ENCODE measurements at regions not wholly inside any gene's neighbourhood (a gene's known extent, or its start where the extent isn't known, plus 50 kb on each side); places are given as distances from the start of the nearest gene placed in this dataset.
"Not testable (repeated sequence)": the region's sequence is repeated elsewhere in the genome, so short reads cannot be mapped to it uniquely, and the experiment has no call there.

DNA sequence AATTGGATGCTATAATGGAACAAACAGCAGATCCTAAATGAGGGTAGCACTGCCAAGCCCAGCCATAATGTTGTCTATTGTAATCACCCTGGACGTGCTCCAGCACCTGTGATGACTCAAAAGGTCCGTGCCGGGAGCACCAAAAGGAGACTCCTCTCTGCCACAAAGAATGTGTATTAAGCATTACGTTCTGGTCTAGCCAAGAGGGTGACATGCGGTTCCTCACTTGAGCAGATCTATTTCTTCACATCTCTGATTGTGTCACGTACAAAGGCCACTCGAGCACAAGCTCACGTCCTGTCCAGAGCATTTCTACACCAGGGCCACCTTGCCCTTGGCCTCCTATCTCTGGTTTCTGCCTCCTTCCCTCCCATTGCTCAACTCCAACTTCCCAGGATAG, 219.9 kb upstream of the IRS2 start:
- no peak for DNase-seq

DNA sequence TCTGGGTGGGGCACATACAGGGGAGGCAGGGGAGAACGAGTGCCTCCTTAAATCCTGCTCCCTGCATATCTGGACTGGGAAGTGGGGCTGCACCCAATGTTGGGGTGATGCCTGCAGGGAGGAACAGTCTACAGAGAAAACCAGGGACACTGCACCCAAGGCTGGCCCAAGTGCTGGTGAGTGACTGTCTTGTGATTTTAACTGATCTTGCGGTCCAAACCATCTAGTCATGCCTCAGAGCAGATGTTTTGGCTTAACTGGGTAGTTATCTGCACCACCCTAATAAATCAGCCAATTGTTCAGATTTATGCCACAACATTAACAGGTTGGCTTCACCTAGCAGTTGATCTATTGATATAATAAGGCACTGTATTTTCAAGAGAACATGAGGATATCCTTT, 219.2 kb upstream of the IRS2 start:
- DNase-seq = no peak

DNA sequence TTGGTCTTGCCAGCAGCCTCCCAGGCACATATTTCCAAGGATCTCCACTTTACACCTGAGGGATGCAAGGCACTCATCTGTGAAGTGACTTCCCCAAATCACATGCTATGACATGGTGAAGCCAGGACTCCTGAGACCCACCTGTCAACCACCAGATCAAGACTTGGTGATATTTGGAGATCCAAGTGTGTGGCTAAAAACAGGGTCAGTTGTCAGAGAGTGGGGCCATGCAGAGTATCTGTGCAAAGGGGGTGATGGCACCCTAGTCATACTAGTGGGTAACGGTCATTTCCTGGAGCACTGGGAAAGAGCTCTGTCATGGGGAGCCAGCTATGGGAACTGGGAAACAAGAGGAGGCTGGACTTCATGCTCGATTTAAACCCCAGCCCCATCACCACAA, 218.4 kb upstream of the IRS2 start:
- DNase-seq = no peak

DNA sequence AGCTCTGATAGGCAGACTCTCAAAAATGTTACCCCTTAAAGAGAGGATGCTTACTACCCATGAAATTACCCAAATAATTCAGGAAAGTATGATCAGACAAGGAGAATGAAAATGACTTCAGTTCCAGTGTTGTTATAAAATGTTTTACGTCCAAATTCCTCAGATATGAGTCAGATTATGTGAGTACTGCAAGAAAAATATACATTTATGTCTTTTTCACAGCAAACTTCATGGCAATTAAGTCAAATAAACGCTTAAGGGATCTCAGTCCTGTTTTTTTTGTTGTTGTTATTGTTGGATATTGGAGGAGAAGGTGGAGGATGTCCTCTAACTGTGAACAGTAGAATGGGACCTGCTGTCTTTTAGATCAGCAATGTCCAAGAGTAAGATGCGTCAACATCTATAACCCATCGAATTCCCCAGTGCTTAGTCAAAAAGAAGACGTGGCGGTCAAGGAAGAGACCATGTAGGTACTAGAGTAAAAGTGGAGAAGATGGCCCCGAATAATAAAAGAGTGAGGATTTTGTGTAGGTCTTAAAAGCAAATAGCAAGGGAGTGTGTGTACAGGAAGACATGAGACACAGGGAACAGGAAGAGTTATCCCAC, 215.4 kb upstream of the IRS2 start:
- no peak for DNase-seq

DNA sequence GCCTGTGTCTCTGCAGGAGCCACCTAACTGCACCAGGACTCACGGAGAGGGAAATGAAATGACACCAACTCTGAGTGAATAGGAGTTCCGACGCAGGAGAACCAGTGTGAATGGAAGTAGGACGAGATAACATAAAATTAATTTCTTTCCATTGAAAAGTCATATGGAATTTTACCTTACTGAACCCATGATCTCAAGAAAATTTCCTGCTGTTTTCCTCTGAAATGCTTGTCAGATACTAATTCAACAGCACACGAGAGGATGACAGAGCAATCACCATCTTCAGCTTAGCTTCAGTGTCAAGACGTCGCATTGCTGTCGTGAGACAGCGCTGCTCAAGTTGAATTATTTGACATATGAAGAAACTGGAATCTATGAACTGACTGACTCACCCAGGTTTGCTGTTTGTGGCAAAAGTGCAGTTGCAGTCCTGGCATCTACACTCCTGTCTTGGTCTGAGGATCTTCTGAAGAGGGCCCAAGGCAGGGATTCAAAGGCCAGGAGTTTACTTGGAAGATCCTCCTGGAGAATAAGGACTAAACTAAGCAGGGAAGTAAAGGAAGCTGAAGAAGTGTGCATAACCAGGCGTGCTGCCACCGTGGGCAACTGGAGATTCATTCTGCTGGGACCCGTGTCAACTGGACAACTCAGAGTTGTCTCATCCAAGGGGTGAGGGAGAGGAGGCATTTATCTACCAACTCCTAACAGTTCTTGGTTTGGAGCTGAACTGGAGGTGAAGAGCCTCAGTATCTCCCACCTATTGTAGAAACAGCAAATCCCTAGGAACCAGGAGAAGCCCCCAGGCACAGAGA, 214.4 kb upstream of the IRS2 start:
- DNase-seq = no peak

DNA sequence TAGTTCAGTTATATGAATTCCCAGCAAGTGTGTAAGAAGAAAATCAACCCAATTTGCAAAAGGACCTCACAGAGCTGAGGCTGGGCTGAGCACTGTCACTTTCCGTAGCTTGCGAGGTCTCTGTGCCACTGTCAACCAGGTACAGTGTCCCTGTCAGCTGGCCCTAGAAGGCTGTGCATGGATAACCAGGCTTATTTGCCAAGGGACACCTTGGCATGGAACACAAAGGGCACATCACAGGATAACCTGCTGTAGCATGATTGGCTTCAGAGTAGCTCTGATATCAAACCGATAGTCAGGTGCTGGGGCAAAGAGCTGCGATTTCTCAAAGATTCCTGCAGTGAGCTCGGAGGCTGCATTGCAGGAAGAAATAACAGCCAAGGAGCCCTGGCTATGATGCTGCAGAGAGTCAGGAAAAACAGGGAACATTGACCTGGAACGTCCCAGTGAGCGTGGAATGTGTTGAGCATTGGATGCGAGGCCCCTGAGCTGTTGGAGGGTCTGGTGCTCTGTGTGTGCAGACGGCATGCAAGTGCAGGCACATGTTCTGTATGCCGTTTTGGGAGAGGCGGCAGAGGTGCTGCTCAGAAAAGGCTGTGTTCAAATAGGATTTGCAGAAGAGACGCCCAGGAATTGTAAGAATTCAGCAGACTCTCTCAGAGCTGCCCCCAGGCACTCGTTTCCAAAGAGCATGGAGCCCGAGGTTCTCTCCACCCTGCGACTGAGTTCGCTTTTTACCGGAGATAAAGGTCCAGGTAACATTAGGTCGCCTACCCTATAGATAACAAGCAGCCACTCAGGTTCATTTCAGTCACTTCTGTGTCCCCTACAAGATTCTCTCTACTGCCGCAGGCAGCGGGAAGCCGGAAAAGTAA, 213.5 kb upstream of the IRS2 start:
- DNase-seq = no peak

DNA sequence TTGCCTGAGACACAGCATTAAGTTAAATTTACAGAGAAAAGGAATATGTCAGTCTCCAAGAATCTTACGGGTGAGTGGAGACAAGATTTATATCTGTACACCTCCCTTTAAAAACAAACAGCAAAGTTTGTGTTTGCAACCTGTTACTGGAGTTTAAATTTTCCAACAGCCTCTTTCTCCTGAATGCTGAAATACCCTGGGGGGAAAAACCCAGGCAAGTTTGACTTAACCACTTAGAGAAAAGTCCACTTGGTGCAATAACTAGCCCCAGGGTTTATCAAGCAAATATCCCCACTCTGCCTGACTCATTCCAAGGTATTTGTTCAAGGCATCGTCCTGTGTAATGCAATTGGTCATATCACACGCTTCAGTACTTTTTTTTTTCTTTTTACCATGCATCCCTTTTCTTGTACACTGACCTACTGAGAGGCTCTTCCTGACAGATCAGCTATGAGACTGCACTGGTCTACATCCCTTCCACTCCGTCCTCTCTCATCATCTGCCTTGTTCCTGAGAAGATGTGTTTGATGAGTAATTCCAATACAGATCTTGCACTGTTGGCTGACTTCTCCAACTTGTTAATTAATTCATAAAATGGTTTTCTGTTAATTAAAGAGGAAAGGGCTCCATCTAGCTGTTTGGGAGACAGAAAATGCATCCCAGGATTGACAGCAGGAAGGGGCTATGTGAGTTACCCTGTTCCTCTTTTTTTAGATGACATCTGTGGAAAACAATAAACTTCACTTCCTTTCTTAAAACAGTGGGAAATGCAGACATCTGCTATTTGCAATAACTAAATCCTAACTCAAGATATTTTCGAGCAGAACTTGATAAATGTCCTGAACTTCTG, 212.5 kb upstream of the IRS2 start:
- DNase-seq = peak; percentile 12

DNA sequence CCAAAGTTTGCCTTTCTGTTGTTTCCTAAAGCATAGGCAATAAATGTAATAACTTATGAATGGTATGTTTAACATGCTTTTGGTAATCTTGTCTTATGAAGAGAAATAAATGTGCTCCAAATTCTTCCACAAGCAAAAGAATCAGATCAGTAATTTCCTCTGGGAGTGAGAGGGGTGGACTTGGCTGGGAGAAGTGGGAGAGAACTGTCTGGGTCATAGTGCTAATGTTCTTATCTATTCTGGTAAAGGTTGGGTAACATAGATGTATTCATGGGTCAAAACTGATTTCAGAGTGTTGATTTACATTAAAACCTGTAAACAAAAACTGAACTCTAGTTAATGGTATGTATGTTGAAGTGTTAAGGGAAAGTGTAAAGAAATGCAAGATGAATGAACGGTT, 211.7 kb upstream of the IRS2 start:
- no peak for DNase-seq

DNA sequence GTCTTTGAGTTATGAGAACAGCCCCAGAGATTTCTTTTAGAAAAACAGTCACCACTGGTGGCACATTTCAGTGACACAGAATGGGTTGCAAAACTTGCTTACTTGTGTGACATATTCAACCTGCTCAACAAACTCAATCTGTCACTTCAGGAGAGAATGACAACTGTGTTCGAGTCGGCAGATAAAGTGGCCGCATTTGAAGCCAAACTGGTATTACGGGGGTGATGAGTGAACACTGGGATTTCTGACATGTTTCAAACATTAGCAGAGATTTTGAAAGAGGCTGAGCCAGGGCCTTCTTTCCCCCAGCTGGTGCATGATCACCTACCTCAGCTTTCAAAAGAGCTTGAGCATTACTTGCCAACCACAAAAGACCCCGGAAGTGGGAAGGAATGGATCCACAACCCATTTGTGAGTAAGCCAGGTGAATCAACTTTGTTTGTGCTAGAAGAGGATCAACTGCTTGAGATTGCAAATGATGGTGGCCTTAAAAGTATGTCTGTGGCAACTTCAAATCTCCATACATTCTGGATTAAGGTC, 210.7 kb upstream of the IRS2 start:
- DNase-seq = not testable (repeated sequence)

DNA sequence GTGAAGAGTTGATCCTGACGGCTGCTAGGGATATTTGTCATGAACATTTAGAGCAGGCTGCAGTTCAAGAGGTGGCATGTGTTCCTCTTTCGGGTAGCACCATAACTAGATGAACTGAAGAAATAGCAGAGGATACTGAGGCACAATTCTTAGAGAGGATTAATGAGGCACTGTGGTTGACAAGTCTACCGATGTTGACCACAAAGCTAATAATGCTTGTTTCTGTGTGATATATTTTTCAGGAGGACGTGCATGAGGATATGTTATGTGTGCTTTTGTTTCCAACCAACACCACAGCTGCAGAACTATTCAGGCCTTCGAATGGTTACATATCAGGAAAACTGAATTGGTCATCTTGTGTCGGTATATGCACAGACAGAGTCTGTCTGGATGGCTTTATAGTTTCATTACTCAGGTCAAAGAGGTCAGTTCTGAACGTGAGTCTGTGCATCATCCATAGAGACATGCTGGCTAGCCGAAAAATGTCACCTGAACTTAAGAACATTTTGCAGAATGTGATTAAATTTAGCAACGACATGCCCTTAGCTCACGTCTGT, 210.1 kb upstream of the IRS2 start:
- no peak for DNase-seq

DNA sequence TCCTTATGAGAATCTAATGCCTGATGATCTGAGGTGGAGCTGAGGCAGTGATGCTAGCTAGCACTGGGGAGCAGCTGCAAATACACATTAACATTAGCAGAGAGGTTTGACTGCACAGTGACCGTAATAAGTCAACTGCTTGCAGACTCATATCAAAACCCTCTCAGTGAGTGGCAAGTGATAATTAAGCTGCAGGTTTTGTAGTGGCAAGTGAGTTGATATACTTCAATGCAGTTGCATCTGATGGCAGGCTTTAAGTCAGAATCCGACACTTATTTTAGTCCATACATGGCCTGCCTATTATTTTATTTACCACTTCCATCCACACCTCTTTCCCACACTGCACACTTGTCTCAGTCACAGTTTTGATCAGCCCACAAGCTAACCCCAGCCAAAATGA, 209.2 kb upstream of the IRS2 start:
- DNase-seq = no peak

DNA sequence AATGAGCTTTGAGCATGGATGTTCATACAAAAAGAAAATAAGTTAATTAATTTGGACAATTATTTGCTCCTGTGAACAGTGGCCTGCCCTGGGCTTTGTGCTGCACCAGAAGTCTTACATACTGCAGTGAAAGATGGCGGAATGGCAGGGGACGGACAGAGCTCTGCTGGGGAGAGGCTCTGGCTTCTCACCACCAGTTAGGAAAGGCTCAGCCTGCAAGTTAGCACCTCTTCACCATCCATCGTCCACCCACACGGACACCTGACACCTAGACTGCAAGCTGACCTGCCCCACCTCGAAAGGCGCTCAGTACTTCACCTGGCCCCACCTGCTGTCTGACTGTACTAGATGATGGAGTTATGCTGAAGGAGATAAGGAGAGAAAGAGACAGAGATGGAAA, 203.9 kb upstream of the IRS2 start:
- DNase-seq = no peak

DNA sequence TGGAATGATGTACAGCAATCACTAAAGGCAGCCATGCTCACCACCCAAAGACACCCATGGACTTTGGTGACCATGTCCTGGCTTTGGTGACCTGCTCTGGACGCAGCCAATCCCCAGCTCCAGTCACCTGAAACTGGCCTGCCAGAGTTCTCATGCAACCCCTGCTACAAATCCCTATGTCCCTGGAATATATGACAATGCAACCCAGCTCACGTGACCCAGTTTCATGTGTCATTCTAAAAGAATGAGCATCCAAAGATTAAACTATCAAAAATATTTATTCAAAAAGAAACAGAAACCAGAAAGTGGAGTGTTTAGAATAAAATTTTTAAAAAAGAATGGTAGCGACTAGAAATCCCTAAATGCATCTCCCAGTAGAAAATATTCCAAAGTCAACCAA, 203.3 kb upstream of the IRS2 start:
- no peak for DNase-seq

DNA sequence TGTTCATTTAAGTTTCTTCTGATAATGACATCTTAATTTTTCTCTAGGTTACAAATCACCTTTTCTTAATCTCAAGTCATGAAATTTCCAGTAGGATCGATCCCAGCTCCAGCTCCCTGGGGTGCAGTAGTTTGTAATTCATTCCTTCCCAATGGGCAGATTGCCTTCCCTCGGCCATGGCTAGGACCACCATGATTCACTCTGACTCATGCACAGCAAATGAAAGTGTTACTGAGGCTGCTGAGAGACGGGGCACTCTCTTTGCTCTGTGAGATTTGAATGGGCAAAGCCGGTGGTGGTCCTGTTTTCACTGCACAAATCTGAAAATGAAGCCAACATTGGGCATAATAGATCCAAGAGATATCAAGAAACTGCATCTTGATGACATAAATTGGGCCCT, 202.8 kb upstream of the IRS2 start:
- DNase-seq = no peak

DNA sequence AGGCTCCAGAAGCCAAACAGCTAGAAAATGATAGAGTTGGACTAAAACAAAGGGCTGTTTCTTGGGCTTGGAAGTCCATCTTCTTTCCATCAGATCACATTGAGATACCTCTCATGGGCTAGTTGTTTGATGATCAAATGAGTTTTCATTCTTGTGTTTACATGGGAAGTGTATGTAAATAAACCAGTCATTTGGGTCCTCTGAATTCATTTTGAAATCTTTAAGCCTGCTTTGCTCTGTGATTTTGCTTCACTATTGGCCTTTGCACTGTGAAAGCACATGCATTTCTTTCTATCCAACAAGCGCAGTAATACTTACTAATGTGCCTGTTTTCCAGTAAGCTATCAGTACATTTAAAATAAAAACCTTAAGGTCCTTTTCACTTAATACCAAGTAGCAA, 200.5 kb upstream of the IRS2 start:
- no peak for DNase-seq

DNA sequence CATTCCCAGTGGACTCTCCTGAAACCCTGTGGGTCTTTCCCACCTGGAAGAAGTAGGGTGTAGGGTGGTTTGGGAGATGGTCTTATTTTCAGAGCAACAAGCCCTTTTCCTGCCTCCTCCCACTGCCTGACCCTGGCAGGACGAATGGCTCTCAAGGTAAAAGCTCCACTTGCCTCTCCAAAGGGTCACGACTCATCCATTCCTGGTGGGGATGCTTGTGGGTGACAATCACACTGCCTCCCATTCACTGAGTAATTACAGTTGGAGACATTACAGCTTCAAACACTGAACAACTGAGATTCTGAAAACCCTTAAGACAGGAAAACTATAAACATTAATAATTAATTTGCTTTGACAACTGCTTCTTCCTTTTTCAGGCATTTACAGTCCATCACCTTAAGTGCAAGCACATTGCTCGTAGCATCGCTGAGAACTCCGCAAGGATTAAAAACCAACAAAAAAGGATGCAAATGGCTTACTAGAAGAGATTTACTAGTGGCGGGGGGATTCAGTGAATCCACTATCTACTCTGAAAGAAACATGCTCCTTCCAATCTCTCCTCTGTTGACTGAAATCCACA, 199.6 kb upstream of the IRS2 start:
- DNase-seq = no peak

DNA sequence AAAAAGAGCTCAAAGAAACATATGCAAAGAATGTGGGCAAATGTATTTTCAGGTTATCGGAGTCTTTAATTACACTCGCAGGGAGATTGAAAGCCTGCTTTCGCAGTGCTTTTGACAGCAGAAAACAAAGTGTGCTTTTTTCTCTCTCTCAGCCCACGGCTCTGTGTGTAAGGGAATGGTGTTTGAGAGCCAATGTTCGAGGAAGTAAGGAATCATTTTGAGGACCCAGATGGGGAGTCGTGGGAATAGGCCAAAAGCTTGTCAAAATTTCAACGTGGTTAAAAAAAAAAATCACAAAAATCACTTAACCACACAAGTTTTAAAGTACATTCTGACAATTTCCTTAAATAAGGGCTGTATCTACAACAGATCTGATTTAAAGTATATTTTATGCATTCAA, 197.1 kb upstream of the IRS2 start:
- DNase-seq = no peak

DNA sequence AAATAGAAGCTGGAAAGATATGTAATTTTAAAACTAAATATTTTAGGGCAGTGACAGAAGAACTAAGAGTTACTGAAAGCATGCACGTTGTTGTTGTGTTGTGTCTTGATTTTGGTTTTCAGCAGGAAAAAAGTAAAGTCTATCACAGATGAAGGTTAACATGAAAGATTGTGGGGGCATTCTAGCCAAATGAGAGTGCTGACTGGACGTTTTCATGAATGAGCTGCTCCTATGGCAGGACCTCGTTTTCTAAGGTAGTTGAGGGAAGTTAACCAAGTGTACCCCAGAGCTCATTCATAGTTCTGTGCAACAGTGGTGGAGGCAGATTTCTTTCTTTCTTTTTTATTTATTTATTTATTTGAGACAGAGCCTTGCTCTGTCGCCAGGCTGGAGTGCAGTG, 194.6 kb upstream of the IRS2 start:
- no peak for DNase-seq

DNA sequence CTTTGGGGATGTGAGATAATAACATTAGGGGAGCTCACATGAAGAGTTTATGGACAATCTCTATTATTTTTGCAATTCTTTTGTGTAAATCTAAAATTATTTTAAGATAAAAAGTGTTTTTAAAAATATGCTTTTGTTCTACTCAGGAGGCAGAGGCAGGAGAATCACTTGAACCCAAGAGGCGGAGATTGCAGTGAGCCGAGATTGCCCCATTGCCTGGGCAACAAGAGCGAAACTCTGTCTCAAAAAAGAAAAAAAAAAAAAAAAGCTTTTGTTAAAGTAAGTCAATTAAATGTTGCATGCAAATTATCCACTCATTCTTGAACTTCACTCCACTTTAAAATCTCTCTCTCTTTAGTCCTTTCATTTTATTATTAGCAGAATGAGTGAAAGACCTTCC, 193.3 kb upstream of the IRS2 start:
- not testable (repeated sequence) for DNase-seq

DNA sequence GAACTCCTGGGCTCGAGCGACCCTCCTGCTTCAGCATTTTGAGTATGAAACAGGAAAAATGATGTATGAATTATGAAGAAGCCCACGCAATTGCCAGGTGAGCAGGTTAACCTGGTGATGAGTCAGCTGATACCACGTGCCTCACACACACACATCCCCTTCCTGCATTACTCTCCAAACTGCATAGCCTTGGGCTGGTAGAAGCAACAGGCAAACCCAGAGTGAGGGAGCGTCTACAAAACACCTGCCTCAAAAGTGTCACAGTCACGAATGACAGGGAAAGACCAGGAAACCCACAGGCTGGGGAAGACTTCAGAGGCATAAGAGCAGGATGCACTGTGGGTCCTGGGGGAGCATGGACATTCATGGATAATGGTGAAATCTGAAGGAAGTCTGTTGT, 192.8 kb upstream of the IRS2 start:
- DNase-seq = no peak

DNA sequence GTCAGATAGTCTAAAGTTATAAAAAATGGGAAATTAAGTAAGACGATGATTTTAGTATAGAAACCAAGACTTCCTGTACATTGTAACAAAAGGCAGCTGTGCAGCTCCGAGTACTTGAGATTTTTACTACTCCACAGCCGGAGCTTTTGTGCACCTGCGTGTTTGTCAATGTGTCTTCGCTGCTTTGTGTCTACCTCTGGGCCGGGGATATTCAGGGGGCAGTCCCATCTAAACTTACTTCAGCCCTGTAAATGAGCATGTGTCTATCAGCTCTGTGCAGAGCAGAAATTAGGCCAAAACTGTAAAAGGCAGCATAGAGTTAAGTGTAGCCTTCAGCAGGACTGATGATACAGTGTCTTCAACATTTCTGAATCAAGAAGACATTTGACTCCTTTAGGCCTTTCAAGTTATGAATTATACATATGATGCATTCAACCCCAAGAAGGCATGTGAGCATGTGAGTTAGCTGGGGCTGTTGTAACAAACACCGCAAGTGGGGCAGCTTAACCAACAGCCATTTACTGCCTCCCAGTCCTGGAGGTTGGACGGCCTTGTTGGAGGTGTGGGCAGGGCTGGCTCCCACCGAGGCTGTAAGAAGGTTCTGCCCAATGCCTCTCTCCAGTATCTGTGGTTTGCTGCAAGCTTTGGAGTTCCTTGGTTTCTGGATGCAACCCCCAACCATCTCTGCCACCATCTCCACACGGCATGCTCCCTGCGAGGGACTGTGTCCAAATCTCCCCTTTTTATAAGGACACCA, 191.0 kb upstream of the IRS2 start:
- DNase-seq = no peak
